ENCODE measurements at regions not wholly inside any gene's neighbourhood (a gene's known extent, or its start where the extent isn't known, plus 50 kb on each side); places are given as distances from the start of the nearest gene placed in this dataset.

- Mint-ChIP-seq H3K4me1 (ENCODE audit: low read depth) (peaks cover 5% of the 10 kb centered on the region), H3K36me3 (ENCODE audit: low read depth) (no peaks in the 10 kb centered on the region), H3K4me3 (no peak overlapping the region), H3K9me3 (no peaks in the 10 kb centered on the region), H3K27ac (no peak overlapping the region), H3K27me3 (no peaks in the 10 kb centered on the region)
- POLR2A ChIA-PET, result interaction anchor here (1.4 to 7.1 kb wide), 19 partner anchors 9 to 1647 kb away, joined by 3 to 378 read pairs (median 25); partner anchors contain the start of gene HMGN4
- intact Hi-C loops (cut with DNase I, micrococcal nuclease), result loop anchor here in 1 of 2 experiments (1.0 kb wide), 2 partner anchors 8 to 9 kb away; a partner anchor contains a TSS
- H3K36me3 ChIP-seq (ENCODE audit: insufficient read depth, low read length), result peaks cover 4% of the 10 kb centered on the region
- CTCF ChIA-PET, result interaction anchor here (1.5 to 2.5 kb wide), 4 partner anchors 10 to 46 kb away, joined by 4 to 13 read pairs (median 5); a partner anchor contains a TSS
- peaks cover 18% of the 10 kb centered on the region for H3K4me1 ChIP-seq (ENCODE audit: insufficient read depth, low read length)
- TF ChIP-seq CTCF (IDR thresholded peaks at IDR 0.05), result no peak
- no peaks in the 10 kb centered on the region for H3K27me3 ChIP-seq (ENCODE audit: control insufficient read depth in 1 of 2, insufficient read depth in 2 of 2, low read length in 2 of 2)
- H3K4me3 ChIP-seq (ENCODE audit: low read length), result peak overlapping the region; percentile 68
- ATAC-seq (ENCODE audit: poor library complexity), result no peak
- peak in 1 of 14 experiments; percentile 51 for DNase-seq
- peaks cover 0 to 13% of the 10 kb centered on the region in 2 experiments for H3K9me3 ChIP-seq (ENCODE audit: control insufficient read depth in 1 of 2, insufficient read depth in 1 of 2, low read length in 2 of 2)
- peak overlapping the region in 1 of 2 donors; percentile 72 for H3K27ac ChIP-seq (ENCODE audit: low read depth in 1 of 2, low read length in 2 of 2)
Observed at GRCh38 chr6:26224940-26225847, 138.0 kb downstream of the HFE start.

GRCh38 chr6:26225848-26226578 is 138.8 kb downstream of the HFE start:
- Histone ChIP-seq H3K27ac (ENCODE audit: low read depth in 1 of 2, low read length in 2 of 2) (no peak overlapping the region), H3K4me1 (ENCODE audit: insufficient read depth, low read length) (peaks cover 18% of the 10 kb centered on the region), H3K4me3 (ENCODE audit: low read length) (no peak overlapping the region), H3K9me3 (ENCODE audit: control insufficient read depth in 1 of 2, insufficient read depth in 1 of 2, low read length in 2 of 2) (peaks cover 0 to 13% of the 10 kb centered on the region in 2 experiments), H3K36me3 (ENCODE audit: insufficient read depth, low read length) (peaks cover 4% of the 10 kb centered on the region), H3K27me3 (ENCODE audit: control insufficient read depth in 1 of 2, insufficient read depth in 2 of 2, low read length in 2 of 2) (no peaks in the 10 kb centered on the region)
- no peak for DNase-seq
- Mint-ChIP-seq H3K9me3 (no peaks in the 10 kb centered on the region), H3K27me3 (no peaks in the 10 kb centered on the region), H3K27ac (peak overlapping the region; percentile 40), H3K4me3 (no peak overlapping the region), H3K36me3 (ENCODE audit: low read depth) (no peaks in the 10 kb centered on the region), H3K4me1 (ENCODE audit: low read depth) (peaks cover 9% of the 10 kb centered on the region)
- no peak for TF ChIP-seq CTCF (IDR thresholded peaks at IDR 0.05)
- ATAC-seq (ENCODE audit: poor library complexity), result no peak
- ChIA-PET CTCF (interaction anchor here (0.8 to 2.5 kb wide), 3 partner anchors 10 to 25 kb away, joined by 3 to 13 read pairs (median 5); a partner anchor contains a TSS), POLR2A (interaction anchor here (1.9 to 7.1 kb wide), 10 partner anchors 9 to 311 kb away, joined by 6 to 378 read pairs (median 71); partner anchors contain the start of gene HMGN4)
- intact Hi-C loops (cut with DNase I, micrococcal nuclease), result no loop called here

GRCh38 chr6:26226579-26226967 is 138.4 kb upstream of the BTN3A2 start:
- no peaks in the 10 kb centered on the region for H3K27me3 ChIP-seq (ENCODE audit: control insufficient read depth in 1 of 2, insufficient read depth in 2 of 2, low read length in 2 of 2)
- no peak for DNase-seq
- no peak for TF ChIP-seq CTCF (IDR thresholded peaks at IDR 0.05)
- H3K36me3 Mint-ChIP-seq (ENCODE audit: low read depth), result no peaks in the 10 kb centered on the region
- no peak for ATAC-seq (ENCODE audit: poor library complexity)
- peaks cover 0 to 13% of the 10 kb centered on the region in 2 experiments for H3K9me3 ChIP-seq (ENCODE audit: control insufficient read depth in 1 of 2, insufficient read depth in 1 of 2, low read length in 2 of 2)
- H3K4me1 ChIP-seq (ENCODE audit: insufficient read depth, low read length), result peaks cover 18% of the 10 kb centered on the region
- peaks cover 10% of the 10 kb centered on the region for H3K4me1 Mint-ChIP-seq (ENCODE audit: low read depth)
- no peak overlapping the region for H3K4me3 ChIP-seq (ENCODE audit: low read length)
- no peak overlapping the region for H3K4me3 Mint-ChIP-seq
- peak overlapping the region; percentile 40 for H3K27ac Mint-ChIP-seq
- POLR2A ChIA-PET, result interaction anchor here (1.9 to 7.1 kb wide), 7 partner anchors 8 to 103 kb away, joined by 6 to 378 read pairs (median 101); a partner anchor contains a TSS
- H3K9me3 Mint-ChIP-seq, result no peaks in the 10 kb centered on the region
- H3K36me3 ChIP-seq (ENCODE audit: insufficient read depth, low read length), result peaks cover 4% of the 10 kb centered on the region
- CTCF ChIA-PET, result interaction anchor here (0.8 kb wide), 1 partner anchor 24 kb away, joined by 3 read pairs; a partner anchor contains a TSS
- no peak overlapping the region for H3K27ac ChIP-seq (ENCODE audit: low read depth in 1 of 2, low read length in 2 of 2)
- H3K27me3 Mint-ChIP-seq, result no peaks in the 10 kb centered on the region
- intact Hi-C loops (cut with DNase I, micrococcal nuclease), result no loop called here

All from CD4-positive, alpha-beta T cell (primary cell).